Osteocyte (in vitro differentiated cells): ENCODE measurements at regions not wholly inside any gene's neighbourhood (a gene's known extent, or its start where the extent isn't known, plus 50 kb on each side); places are given as distances from the start of the nearest gene placed in this dataset.

ENCODE experiments used
- DNase-seq: peaks from one replicate; pipeline ENCODE4 v3.0.0; 2021; ENCODE audit warnings: mixed read lengths; ENCODE audit not compliant: unreplicated experiment; ENCODE audit errors: extremely low spot score
- H3K27ac Mint-ChIP-seq: one replicate; pipeline ENCODE4 v1.8.0; 2021; ENCODE audit warnings: mild to moderate bottlenecking, mixed read lengths; ENCODE audit not compliant: unreplicated experiment
- H3K27me3 Mint-ChIP-seq: one replicate; pipeline ENCODE4 v1.8.0; 2021; ENCODE audit warnings: mixed read lengths; ENCODE audit not compliant: unreplicated experiment
- H3K36me3 Mint-ChIP-seq: one replicate; pipeline ENCODE4 v1.8.0; 2021; ENCODE audit warnings: mixed read lengths; ENCODE audit not compliant: unreplicated experiment
- H3K4me1 Mint-ChIP-seq: one replicate; pipeline ENCODE4 v1.8.0; 2021; ENCODE audit warnings: mixed read lengths; ENCODE audit not compliant: unreplicated experiment
- H3K4me3 Mint-ChIP-seq: one replicate; pipeline ENCODE4 v1.8.0; 2021; ENCODE audit warnings: mild to moderate bottlenecking, moderate library complexity, mixed read lengths; ENCODE audit not compliant: unreplicated experiment
- H3K9me3 Mint-ChIP-seq: one replicate; pipeline ENCODE4 v1.8.0; 2021; ENCODE audit warnings: mixed read lengths; ENCODE audit not compliant: unreplicated experiment
- CTCF ChIP-seq: fragments of 200-600 bp; sonication (generic); IDR thresholded peaks from 2 replicates; pipeline ENCODE4 v1.5.0; 2021; ENCODE audit warnings: antibody characterized with exemption, mild to moderate bottlenecking, moderate library complexity

GRCh38 chr10:55203874-55204273 is 402.8 kb upstream of the PCDH15 start:
- no peaks in the 10 kb centered on the region for H3K9me3 Mint-ChIP-seq
- peak overlapping the region; percentile 62 for H3K27ac Mint-ChIP-seq
- H3K4me3 Mint-ChIP-seq, result no peak overlapping the region
- no peaks in the 10 kb centered on the region for H3K36me3 Mint-ChIP-seq
- peaks cover 8% of the 10 kb centered on the region for H3K4me1 Mint-ChIP-seq
- DNase-seq, result no peak
- TF ChIP-seq CTCF, result no peak
- H3K27me3 Mint-ChIP-seq, result no peaks in the 10 kb centered on the region

- no peaks in the 10 kb centered on the region for H3K27me3 Mint-ChIP-seq
- TF ChIP-seq CTCF, result no peak
- peaks cover 7% of the 10 kb centered on the region for H3K4me1 Mint-ChIP-seq
- H3K36me3 Mint-ChIP-seq, result no peaks in the 10 kb centered on the region
- peak overlapping the region; percentile 0 for H3K4me3 Mint-ChIP-seq
- no peaks in the 10 kb centered on the region for H3K9me3 Mint-ChIP-seq
- peak overlapping the region; percentile 62 for H3K27ac Mint-ChIP-seq
- DNase-seq, result no peak
Measured at GRCh38 chr10:55203319-55203718, 402.3 kb upstream of the PCDH15 start.

GRCh38 chr10:55200020-55200419 is 399.0 kb upstream of the PCDH15 start:
- peaks cover 12% of the 10 kb centered on the region for H3K4me1 Mint-ChIP-seq
- no peaks in the 10 kb centered on the region for H3K36me3 Mint-ChIP-seq
- TF ChIP-seq CTCF, result no peak
- no peaks in the 10 kb centered on the region for H3K27me3 Mint-ChIP-seq
- no peaks in the 10 kb centered on the region for H3K9me3 Mint-ChIP-seq
- H3K27ac Mint-ChIP-seq, result no peak overlapping the region
- H3K4me3 Mint-ChIP-seq, result no peak overlapping the region
- no peak for DNase-seq

- no peak overlapping the region for H3K27ac Mint-ChIP-seq
- no peaks in the 10 kb centered on the region for H3K9me3 Mint-ChIP-seq
- no peak for DNase-seq
- peaks cover 10% of the 10 kb centered on the region for H3K27me3 Mint-ChIP-seq
- H3K4me1 Mint-ChIP-seq, result peaks cover 7% of the 10 kb centered on the region
- peaks cover 2% of the 10 kb centered on the region for H3K36me3 Mint-ChIP-seq
- H3K4me3 Mint-ChIP-seq, result no peak overlapping the region
- no peak for TF ChIP-seq CTCF
Measured at GRCh38 chr10:55191236-55191860, 390.3 kb upstream of the PCDH15 start.

GRCh38 chr10:55183993-55184392 is 383.0 kb upstream of the PCDH15 start:
- no peak for DNase-seq
- Mint-ChIP-seq H3K36me3 (no peaks in the 10 kb centered on the region), H3K27ac (no peak overlapping the region), H3K9me3 (peaks cover 4% of the 10 kb centered on the region), H3K4me1 (no peaks in the 10 kb centered on the region), H3K27me3 (peaks cover 4% of the 10 kb centered on the region), H3K4me3 (no peak overlapping the region)
- TF ChIP-seq CTCF, result no peak
